ENCODE measurements at regions not wholly inside any gene's neighbourhood (a gene's known extent, or its start where the extent isn't known, plus 50 kb on each side); places are given as distances from the start of the nearest gene placed in this dataset.
"Not testable (repeated sequence)": the region's sequence is repeated elsewhere in the genome, so short reads cannot be mapped to it uniquely, and the experiment has no call there.

GRCh38 chr11:134725716-134726639 is 313.9 kb upstream of the B3GAT1 start:
- Histone ChIP-seq H3K27me3 (no peaks in the 10 kb centered on the region; the same call in 1 of the 2 replicates), H3K4me3 (no peak overlapping the region), H3K9me3 (no peaks in the 10 kb centered on the region; the same call in 1 of the 2 replicates), H3K36me3 (no peaks in the 10 kb centered on the region)
- DNase-seq: no peak

- no peaks in the 10 kb centered on the region for H3K36me3 ChIP-seq
- DNase-seq: no peak
- no peaks in the 10 kb centered on the region; the same call in 1 of the 2 replicates for H3K9me3 ChIP-seq
- H3K4me3 ChIP-seq: no peak overlapping the region
- no peaks in the 10 kb centered on the region; the same call in 1 of the 2 replicates for H3K27me3 ChIP-seq
Measured at GRCh38 chr11:134725211-134725610, 313.2 kb upstream of the B3GAT1 start.

GRCh38 chr11:134724779-134725140 is 312.7 kb upstream of the B3GAT1 start:
- H3K36me3 ChIP-seq: no peaks in the 10 kb centered on the region
- H3K27me3 ChIP-seq: no peaks in the 10 kb centered on the region; the same call in 1 of the 2 replicates
- no peaks in the 10 kb centered on the region; the same call in 1 of the 2 replicates for H3K9me3 ChIP-seq
- DNase-seq: no peak
- no peak overlapping the region for H3K4me3 ChIP-seq

- Histone ChIP-seq H3K27me3 (no peaks in the 10 kb centered on the region; the same call in 1 of the 2 replicates), H3K9me3 (no peaks in the 10 kb centered on the region; the same call in 1 of the 2 replicates), H3K4me3 (no peak overlapping the region), H3K36me3 (no peaks in the 10 kb centered on the region)
- DNase-seq: no peak
Measured at GRCh38 chr11:134724106-134724778, 312.2 kb upstream of the B3GAT1 start.

- DNase-seq, H3K4me3 ChIP-seq, H3K36me3 ChIP-seq, H3K9me3 ChIP-seq, H3K27me3 ChIP-seq: not testable (repeated sequence)
Measured at GRCh38 chr11:134720691-134721070, 308.6 kb upstream of the B3GAT1 start.

GRCh38 chr11:134719940-134720690 is 308.1 kb upstream of the B3GAT1 start:
- H3K27me3 ChIP-seq: peaks cover 10% of the 10 kb centered on the region; the same call in 1 of the 2 replicates
- H3K4me3 ChIP-seq, H3K9me3 ChIP-seq, DNase-seq, H3K36me3 ChIP-seq: not testable (repeated sequence)

- no peaks in the 10 kb centered on the region; the same call in 1 of the 2 replicates for H3K9me3 ChIP-seq
- H3K27me3 ChIP-seq: peaks cover 10% of the 10 kb centered on the region; the same call in 1 of the 2 replicates
- DNase-seq: no peak
- no peaks in the 10 kb centered on the region for H3K36me3 ChIP-seq
- no peak overlapping the region for H3K4me3 ChIP-seq
Measured at GRCh38 chr11:134719397-134719796, 307.4 kb upstream of the B3GAT1 start.

GRCh38 chr11:134716582-134716981 is 304.5 kb upstream of the B3GAT1 start:
- no peak for DNase-seq
- H3K27me3 ChIP-seq: peaks cover 10% of the 10 kb centered on the region; the same call in 1 of the 2 replicates
- no peak overlapping the region for H3K4me3 ChIP-seq

GRCh38 chr11:134714021-134714656 is 302.1 kb upstream of the B3GAT1 start:
- DNase-seq: no peak
- H3K27me3 ChIP-seq: peaks cover 10% of the 10 kb centered on the region; the same call in 1 of the 2 replicates

More at GRCh38 chr11:134716582-134716981, 304.5 kb upstream of the B3GAT1 start:
- no peaks in the 10 kb centered on the region for H3K36me3 ChIP-seq
- no peaks in the 10 kb centered on the region; the same call in 1 of the 2 replicates for H3K9me3 ChIP-seq

GRCh38 chr11:134712228-134713145 is 300.4 kb upstream of the B3GAT1 start:
- Histone ChIP-seq H3K36me3 (no peaks in the 10 kb centered on the region), H3K4me3 (no peak overlapping the region), H3K9me3 (no peaks in the 10 kb centered on the region), H3K27me3 (peaks cover 10% of the 10 kb centered on the region; the same call in 1 of the 2 replicates)
- no peak for DNase-seq

More at GRCh38 chr11:134714021-134714656, 302.1 kb upstream of the B3GAT1 start:
- Histone ChIP-seq H3K9me3 (no peaks in the 10 kb centered on the region), H3K36me3 (no peaks in the 10 kb centered on the region), H3K4me3 (no peak overlapping the region)

GRCh38 chr11:134711588-134711987 is 299.5 kb upstream of the B3GAT1 start:
- DNase-seq: no peak
- no peak overlapping the region for H3K4me3 ChIP-seq
- peaks cover 4% of the 10 kb centered on the region; the same call in 1 of the 2 replicates for H3K27me3 ChIP-seq
- H3K9me3 ChIP-seq: no peaks in the 10 kb centered on the region
- no peaks in the 10 kb centered on the region for H3K36me3 ChIP-seq

- no peak for DNase-seq
- H3K27me3 ChIP-seq: 0 out of 2 replicates have a peak, but pooled peaks cover 3% of the 10 kb centered on the region
- H3K4me3 ChIP-seq: no peak overlapping the region
- H3K36me3 ChIP-seq: no peaks in the 10 kb centered on the region
- no peaks in the 10 kb centered on the region for H3K9me3 ChIP-seq
Measured at GRCh38 chr11:134710861-134711407, 298.9 kb upstream of the B3GAT1 start.

- no peak for DNase-seq
- Histone ChIP-seq H3K27me3 (no peaks in the 10 kb centered on the region), H3K4me3 (no peak overlapping the region), H3K9me3 (no peaks in the 10 kb centered on the region), H3K36me3 (no peaks in the 10 kb centered on the region)
Measured at GRCh38 chr11:134705858-134706257, 293.8 kb upstream of the B3GAT1 start.

- Histone ChIP-seq H3K27me3 (no peaks in the 10 kb centered on the region), H3K4me3 (no peak overlapping the region), H3K36me3 (no peaks in the 10 kb centered on the region), H3K9me3 (no peaks in the 10 kb centered on the region)
- DNase-seq: no peak
Measured at GRCh38 chr11:134702827-134703226, 290.8 kb upstream of the B3GAT1 start.

- H3K27me3 ChIP-seq: no peaks in the 10 kb centered on the region
- H3K4me3 ChIP-seq: no peak overlapping the region
- no peaks in the 10 kb centered on the region for H3K9me3 ChIP-seq
- no peaks in the 10 kb centered on the region for H3K36me3 ChIP-seq
- DNase-seq: no peak
Measured at GRCh38 chr11:134701564-134702165, 289.6 kb upstream of the B3GAT1 start.
